HG03469 (cell line): ENCODE measurements at regions not wholly inside any gene's neighbourhood (a gene's known extent, or its start where the extent isn't known, plus 50 kb on each side); places are given as distances from the start of the nearest gene placed in this dataset.
"Not testable (repeated sequence)": the region's sequence is repeated elsewhere in the genome, so short reads cannot be mapped to it uniquely, and the experiment has no call there.

Experiments used
- ATAC-seq: cut with Tn5 transposase; IDR thresholded peaks from one replicate; pipeline ENCODE4 v1.9.1; 2021; ENCODE audit warnings: mild to moderate bottlenecking, moderate library complexity, moderate number of reproducible peaks; ENCODE audit not compliant: unreplicated experiment

DNA sequence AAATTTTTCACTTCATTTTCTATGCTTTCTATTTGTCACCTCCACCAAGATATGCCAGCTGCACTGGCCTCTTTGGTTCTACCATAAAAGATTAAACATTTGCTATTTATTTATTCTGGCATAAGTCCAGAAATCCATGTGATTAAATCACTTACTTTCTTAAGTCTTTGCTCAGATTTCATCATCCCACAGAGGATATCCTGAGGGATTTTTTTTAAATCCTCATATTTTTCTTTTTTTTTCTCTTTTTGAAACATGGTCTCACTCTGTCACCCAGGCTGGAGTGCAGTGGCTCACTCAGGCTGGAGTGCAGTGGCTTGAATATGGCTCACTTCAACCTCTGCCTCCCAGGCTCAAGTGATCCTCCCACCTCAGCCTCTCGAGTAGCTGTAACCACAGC, 645.4 kb upstream of the ATXN7L3B start:
- ATAC-seq: no peak

DNA sequence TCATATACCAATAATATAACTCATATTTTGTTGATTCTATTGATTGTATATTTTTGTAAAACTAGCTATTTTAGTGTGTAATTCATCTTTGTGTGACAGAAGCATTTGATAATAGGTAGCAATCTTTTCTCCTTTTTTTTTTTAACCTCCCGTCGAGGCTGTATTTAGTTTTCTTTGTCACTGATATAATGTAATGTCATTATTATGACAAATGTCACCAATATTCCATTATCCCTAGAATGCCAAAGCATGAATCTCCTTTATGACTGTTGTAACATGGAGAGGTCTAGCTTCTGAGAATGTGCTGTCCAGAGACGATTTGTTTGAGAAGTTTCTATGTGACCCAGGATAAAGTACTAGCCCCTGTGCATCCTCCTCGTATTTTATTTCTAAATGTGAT, 639.0 kb upstream of the ATXN7L3B start:
- ATAC-seq: no peak

DNA sequence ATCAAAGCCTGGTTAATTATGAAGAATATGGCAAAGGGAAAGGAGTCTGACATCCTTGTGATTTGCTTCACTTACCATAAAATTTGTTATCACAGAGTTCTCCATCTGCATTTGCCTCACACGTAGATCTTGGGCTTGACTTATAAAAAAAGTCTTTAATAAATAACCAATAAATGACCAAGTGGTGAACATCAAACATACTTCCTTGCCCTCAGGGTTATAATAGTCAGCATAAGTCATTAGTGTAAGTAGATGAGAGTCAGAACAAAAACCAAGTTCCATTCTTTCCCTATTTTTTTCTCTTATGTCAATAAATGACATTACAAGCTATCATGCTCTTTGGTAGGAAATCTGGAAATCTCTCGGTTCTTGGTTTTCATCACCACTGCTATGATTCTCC, 635.4 kb upstream of the ATXN7L3B start:
- ATAC-seq: no peak

DNA sequence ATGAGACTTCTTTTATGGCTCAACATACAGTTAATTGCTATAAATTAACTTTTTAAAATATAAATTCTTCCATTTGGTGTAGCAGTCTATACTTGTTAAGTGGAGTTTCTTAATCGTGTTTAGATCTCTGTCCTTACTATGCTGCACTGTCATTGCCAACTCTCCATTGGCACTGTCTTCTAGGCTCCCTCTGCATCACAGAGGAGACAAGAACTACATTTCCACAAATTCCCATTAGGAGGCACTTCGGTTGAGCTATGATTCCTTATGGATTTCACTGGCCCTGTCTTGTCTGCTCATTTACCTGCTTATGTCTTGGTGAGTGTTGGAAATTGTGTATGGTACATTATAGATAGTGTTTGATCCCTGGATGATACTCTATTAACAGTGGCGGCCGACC, 630.9 kb upstream of the ATXN7L3B start:
- ATAC-seq: no peak

DNA sequence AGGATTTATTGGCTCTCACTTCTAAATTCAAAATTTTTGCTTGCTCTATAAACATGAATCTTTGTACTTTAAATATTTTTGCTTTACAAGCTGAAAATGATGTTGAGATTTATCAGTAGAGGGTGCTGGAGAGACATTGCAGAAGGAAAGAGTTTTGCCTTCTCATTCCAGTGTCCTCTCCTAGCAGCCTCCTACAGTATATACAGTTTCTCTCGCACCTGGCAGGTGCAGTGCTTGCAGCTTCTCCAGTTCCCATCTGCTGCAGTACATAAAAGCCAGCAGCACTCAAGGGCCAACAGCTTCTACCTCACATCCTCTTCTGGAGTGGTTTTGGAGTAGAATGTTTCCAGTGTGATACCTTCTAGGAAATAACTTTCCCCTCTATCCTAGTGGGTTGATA, 601.8 kb upstream of the ATXN7L3B start:
- ATAC-seq: no peak

DNA sequence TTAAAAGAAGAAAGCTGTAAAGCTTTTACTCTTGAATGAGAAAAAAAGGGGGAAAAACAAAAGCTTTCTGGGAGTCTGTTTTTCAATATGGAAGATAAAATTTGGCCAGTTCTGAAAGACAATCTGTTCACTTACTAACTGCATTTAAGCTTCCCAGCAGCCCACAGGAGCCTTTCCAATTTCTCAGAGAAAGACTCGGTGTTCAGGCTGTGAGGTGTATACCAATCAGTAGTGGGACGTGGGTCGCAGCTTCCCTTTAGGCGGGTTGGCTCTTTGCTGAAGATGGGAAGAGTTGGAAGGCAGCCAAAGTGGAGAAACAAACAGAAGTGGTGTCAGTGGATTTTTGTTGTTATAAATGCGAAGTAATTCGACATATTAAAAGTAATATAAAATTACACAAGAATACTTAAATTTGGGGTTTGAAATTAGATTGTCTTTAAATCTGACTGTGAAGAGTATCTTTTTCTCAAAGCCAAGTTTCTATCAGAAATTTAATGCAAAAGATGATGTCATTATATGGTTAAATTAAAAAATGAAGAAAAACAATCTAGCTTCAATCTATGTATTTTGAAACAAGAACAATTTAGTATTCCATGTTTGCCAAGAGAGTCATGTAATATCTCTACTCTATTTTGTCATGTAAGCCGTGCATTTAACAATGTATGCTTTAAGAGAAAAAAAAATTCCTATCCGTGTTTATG, 590.2 kb upstream of the ATXN7L3B start:
- ATAC-seq: no peak

DNA sequence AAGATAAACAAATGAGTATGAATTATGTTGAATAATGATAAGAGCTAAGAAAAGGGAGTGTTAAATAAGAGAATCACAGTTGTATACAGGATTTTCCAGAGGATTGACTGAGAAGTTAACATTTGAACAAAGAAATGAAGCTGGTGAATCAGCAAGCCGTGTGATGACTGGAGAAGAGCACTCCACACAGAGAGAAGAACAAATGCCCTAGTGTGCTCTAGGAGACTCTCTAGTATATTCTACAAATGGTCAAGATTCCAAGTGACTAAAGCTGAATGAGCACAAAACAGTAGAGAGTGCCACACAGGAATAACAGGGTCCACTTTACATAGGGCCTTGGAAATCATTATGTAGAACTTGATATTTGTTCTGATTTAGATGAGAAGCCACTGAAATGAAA, 587.1 kb upstream of the ATXN7L3B start:
- no peak for ATAC-seq

DNA sequence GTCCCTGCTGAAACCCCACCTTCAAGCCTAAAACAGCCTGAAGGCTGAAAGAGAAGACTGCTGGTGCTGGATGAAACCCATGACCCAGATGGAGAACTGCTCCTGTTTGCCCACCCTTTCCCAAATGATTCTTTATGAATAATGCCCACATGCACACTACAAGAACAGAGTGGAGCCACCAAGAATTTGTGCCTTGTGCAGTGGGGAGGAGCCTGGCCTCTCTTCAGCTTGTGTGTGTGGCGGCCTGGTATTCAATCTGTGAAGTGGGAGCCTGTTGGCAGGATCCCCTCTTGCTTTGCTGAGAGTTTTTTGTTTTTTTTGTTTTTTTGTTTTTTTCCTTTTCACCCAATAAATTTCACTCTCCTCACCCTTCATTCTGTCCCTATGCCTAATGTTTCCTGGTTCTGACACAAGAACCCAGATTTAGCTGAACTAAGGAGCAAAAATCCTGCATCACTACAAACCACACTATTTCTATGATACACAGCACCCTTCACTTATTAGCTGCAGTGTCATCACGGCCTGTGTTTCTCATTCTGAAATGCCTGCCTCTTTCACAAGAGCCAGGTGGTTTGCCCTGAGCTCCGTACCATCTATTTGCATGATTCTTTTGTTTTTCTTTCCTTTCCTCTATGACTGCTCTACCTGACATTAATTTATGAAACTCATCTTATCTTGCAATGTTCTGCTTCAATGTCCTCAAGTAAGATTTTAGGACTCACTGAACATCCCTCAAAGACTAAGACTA, 585.5 kb upstream of the ATXN7L3B start:
- no peak for ATAC-seq

DNA sequence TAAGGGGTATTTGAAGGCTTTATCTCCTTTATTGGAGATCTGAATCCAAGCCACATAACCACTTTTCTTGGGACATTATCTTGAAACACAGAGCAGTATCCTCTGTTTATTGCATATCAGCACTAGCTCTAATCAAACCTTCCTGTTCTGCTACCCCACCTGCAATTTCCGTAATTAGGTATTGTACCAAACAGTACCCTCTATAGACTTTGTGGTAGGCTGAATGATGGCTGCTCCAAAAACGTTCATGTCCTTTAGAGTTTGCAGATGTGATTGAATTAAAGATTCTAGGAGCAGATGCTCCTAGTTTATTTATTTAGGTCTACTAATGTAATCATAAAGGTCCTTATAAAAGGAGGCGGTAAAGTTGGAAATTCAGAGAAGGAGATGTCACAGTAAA, 573.0 kb upstream of the ATXN7L3B start:
- no peak for ATAC-seq

DNA sequence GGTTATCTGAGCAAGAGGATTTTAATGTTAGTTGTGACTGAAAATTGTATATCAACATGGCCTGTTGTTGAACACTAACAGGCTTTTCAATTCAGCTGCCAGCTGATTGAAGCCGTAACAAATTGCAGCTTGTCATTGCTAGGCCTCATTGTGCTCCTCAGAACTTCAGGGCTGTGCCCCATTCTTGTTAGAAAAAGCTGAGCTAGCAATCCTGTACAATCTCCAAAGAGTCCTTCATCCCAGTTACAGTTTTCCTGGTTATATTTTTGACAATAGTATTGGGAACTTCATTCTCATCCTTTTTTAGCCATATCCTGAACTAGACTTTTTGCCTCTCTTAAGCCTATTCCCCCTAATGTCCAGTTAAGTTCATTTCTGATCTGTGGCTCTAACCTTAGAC, 564.1 kb upstream of the ATXN7L3B start:
- ATAC-seq: no peak

DNA sequence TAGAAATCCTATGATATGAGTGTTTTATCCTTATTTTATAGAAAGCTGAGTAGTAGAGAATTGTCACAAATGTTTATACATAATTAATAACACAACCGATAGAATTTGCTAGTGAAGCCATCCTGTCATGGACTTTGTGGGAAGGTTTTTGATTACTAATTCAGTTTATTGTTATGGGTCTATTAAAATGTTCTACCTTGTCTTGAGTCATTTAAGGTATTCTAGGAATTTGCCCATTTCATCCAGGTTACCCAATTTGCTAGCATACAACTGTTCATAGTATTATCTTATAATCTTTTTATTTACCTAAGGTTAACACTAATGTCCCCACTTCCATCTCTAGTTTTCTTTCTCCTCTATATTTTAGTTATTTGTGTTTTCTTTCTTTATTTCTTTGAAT, 553.1 kb upstream of the ATXN7L3B start:
- ATAC-seq: no peak

DNA sequence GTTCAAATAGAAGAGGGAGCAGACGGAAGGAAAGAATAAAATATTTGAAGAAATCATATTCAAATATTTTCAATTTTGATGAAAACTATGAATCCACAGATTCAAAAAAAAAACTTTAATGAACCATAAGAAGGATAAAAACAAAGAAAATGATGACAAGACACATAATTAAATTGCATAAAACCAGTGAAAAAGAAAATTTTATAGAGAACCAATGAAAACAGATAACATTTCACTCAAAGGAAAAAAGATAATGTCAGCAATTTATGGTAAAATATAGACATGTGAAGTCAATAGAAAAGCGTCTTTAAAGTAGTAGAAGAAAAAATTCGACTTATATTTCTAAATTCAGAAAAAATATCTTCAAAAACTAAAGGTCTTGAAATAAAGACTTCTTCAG, 546.5 kb upstream of the ATXN7L3B start:
- ATAC-seq: no peak

DNA sequence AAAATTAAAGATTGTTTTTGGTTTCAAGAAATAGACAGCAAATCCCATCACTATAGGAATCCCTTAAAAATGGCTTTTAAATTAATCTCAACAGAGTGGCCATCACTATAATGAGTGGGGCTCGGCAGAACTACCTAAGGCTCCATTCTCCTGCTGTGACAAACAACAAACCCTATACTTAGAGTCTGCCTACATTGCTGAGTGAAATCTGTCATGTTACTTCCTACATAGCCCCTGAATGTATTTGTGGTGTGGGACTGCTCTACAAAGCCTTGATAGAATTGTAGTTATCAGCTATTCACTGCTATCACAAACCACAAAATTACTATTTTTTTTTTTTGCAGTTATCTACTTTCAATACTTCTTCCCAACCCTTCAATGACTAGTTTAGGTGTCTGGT, 538.7 kb upstream of the ATXN7L3B start:
- no peak for ATAC-seq

DNA sequence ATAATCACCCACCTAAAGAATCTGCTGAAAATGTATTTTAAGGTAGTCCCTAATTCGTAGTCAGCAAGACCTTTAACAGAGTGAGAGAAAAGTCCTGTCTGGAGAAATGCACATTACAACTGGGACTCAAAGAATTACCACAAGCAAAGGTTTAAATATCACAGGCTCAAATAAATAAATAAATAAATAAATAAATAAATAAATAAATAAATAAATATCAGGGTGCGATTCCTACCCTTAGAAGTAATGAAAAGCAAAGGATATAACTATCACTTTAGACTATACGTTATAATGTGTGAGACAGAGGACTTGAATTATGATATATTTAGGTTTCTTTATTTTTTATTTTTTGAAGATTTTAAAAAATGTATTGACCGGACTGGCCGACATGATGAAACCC, 522.5 kb upstream of the ATXN7L3B start:
- no peak for ATAC-seq

DNA sequence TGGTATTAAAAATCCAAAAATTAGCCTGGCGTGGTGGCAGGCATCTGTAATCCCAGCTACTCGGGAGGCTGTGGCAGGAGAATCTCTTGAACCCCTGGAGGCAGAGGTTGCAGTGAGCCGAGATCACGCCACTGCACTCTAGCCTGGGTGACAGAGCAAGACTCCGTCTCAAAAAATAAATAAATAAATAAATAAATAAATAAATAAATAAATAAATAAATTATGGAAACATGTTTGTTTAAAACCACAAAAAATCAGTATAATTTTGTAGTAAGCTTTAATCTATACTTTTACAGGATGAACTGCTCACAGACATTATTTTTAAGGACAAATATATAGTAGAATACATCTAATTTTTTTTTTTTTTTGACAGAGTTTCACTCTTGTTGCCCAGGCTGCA, 521.3 kb upstream of the ATXN7L3B start:
- not testable (repeated sequence) for ATAC-seq

DNA sequence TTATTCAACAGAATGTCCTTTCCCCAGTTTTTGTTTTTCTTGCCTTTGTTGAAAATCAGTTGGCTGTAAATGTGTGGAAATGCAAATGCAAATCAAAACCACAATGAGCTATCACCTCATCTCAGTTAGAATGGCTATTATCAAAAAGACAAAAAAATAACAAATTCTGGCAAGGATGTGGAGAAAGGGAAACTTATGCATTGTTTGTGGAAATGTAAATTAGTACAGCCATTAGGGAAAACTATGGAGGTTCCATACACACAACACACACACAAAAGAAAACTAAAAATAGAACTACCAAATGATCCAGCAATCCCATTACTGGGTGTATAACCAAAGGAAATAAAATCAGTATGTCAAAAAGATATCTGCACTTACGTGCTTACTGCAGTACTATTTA, 518.8 kb upstream of the ATXN7L3B start:
- no peak for ATAC-seq

DNA sequence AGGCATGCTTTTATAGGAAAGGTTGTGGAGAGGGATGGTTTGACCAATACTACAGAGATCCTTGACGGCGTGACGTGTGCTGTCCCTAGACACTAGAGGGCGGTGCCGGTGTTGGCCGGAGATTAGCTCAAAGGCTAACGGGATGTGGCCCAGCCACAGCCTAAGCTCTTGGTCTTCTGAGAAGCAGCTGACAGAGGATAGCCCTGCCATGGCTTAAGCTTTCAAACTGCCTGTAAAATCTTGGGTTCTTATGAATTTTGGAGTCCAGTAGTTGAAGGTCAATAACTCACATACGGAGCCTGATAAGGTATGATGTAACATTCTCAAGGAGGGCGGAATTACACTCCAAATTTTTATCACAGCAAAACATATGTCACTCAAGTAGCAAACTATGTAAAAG, 515.7 kb upstream of the ATXN7L3B start:
- ATAC-seq: peak; percentile 93

DNA sequence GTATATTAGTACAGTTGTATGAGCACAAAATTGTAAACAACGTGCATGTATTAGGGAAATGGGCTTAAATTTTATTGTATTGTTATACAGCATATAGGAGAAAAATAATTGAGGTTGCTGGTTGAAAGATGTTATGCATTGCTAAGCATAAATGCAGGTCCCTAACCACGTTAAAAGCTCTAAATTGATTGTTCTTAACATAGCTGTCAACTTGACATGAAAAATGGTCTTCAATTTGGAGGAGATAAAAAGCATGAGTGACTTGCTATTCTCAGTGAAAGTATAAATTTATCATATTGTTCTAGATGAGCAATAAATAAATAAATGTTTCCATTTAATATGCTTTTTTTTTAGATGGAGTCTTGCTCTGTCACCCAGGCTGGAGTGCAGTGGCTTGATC, 506.6 kb upstream of the ATXN7L3B start:
- no peak for ATAC-seq

DNA sequence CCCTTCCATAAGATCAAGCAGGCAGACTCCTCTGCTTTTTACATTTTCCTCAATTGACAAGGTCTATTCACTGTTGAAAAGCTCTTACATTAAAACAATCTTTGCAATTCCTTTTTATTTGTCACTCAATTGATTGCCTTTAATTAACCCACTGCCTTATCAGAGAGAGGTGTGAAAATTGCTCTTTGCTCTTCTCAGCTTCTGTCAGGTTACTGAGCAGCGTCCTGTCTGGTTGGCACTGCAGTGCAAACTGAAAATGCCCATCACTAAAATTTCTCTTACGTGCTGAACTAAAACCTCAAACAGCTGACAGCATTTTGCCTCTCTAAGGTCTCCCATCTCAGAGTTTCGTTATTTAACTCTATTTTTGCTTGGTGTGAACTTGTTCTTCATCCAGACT, 504.1 kb upstream of the ATXN7L3B start:
- ATAC-seq: no peak

DNA sequence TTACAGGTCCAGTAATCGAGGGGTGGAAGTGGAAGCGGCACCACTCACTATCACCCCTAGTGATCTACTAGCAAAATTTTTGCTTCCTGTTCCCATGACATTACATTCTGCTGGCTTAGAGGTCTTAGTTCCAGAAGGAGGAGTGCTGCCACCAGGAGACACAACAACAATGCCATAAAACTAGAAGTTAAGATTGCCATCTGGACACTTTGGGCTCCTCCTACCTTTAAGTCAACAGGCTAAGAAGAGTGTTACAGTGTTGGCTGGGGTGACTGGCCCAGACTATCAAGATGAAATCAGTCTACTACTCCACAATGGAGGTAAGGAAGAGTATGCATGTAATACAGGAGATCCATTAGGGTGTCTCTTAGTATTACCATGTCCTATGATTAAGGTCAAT, 498.5 kb upstream of the ATXN7L3B start:
- ATAC-seq: not testable (repeated sequence)

DNA sequence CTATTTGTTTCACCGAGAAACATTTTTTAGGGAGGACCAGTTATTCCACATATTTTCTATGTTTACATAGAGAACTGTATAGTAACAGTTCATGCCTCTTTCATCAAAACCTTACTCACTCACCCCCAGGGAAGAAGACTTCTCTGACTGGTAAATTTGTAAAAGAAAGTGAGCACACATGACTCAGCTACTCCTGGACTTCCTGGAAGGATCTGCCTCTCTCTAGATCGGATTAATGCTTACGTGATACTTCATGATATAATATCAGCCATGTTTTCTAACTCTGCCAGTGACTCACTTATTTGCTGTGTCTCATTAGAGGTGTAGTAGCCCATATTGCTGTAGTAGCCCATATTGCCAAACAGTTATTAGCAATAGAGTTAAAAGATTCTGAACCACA, 494.3 kb upstream of the ATXN7L3B start:
- ATAC-seq: no peak

DNA sequence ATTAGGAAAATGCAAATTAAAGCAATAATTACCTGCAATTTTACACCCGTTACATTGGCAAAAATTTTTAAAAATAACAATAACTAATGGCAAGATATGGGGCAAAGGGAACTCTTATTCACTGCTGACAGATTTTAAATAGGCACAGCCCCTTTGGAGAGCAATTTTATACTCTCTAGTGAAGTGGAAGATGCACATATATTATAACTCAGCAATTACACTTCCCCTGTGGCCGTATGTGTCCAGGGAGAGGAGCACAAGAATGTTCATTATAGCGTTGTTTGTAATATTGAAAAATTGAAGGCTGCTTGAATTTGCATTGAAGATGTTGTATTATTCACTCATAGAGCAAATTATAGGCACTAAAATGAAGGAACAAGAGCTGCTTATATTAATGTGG, 488.3 kb upstream of the ATXN7L3B start:
- ATAC-seq: no peak

DNA sequence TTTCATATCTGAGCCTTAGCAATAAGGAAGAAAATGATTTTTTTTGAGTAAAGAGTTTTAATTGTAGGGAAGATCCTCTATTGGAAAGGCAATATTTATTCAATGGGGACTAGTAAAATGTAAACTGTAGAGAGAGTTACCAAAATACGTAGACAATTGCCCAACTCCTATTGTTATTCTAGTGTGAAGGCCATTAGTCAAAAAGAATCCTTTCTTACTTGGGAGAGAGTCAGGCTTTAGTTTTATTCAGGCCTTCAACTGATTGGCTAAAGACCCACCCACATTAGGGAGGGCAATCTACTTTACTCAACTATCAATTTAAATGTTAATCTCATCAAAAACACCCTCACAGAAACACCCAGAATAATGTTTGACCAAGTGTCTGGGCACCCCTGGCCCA, 485.8 kb upstream of the ATXN7L3B start:
- ATAC-seq: no peak
